HG03439 (cell line): ENCODE measurements at regions not wholly inside any gene's neighbourhood (a gene's known extent, or its start where the extent isn't known, plus 50 kb on each side); places are given as distances from the start of the nearest gene placed in this dataset.
A peak's percentile ranks its signal among the peaks of the same experiment; 100 is the strongest.

Experiments
- ATAC-seq: cut with Tn5 transposase; IDR thresholded peaks from one replicate; pipeline ENCODE4 v1.9.1; 2021; ENCODE audit warnings: mild to moderate bottlenecking, moderate library complexity; ENCODE audit not compliant: unreplicated experiment

DNA sequence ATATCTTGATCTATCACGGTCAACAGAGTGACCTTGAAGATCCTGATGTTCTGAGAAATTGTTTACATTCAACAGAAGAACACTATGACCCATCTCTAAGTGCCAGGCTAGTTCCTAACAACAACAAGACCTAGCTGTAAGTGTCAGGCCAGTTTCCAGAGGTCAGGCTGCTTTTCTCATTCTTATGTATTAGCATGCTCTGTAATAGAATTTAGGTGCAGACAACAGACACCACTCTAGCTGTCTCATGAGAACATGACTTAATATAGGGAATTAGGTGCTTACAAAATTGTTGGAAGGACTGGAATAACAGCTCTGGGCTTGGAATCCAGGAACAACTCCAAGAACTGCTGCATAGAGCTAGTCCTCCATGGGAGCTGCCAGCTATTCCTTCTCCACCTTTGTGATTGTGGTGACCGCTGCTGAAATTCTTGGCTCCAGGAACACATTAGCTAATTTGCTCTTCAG lies 138.7 kb downstream of the SNX18 start:
- ATAC-seq, result no peak

GRCh38 chr5:54655761-54656160 lies 138.2 kb downstream of the SNX18 start:
- ATAC-seq, result no peak

DNA sequence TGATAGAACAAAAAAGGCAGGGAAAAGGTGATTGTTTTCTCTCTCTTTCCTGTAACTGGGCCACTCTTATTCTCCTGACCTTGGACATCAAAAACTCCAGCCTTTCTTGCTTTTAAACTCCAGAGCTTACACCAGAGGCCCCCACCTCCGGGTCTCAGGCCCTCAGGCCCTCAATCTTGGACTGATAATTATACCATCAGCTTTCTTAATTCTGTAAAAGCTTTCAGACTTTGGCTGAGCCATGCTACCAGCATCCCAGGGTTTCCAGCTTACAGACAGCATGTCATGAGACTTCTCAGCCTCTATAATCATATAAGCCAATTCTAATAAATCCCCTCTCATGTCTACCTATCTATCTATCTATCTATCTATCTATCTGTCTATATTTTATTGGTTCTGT lies 137.7 kb downstream of the SNX18 start:
- ATAC-seq, result no peak

- no peak for ATAC-seq
These were observed 136.5 kb downstream of the SNX18 start for GRCh38 chr5:54653956-54654614.

DNA sequence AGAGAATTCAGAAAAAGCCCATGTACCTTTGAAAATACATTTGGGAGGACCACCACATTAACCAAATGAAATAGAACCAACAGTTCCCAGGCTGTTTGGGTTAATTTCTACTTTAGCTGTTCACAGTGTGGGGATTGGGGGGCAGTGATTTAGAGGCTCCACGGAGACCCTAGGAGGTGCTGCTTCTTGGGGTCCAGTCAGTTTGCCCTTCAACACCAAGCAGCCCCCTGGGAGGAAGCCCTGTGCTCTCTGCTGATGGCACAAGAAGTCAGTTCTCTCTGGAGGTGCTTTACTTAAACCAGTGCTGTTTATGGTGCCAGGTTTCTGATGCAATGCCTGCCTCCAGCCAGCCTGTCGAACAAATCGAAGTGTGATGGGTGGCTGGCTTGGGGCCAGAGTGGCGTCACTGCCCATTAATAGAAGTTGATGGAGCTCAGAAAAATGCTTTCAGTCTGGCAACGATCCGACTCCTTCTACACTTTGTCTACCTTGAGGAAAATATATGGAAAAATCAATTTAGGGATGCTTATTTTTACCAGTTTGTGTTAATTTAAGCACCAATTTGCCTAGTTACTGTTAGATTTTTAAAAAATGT lies 134.0 kb downstream of the SNX18 start:
- no peak for ATAC-seq

- no peak for ATAC-seq
These were observed 131.5 kb downstream of the SNX18 start for GRCh38 chr5:54649041-54649504.

- peak; percentile 89 for ATAC-seq
These were observed 129.0 kb downstream of the SNX18 start for GRCh38 chr5:54646356-54647101.

- no peak for ATAC-seq
These were observed 128.4 kb downstream of the SNX18 start for GRCh38 chr5:54645882-54646355.

GRCh38 chr5:54644226-54644625 lies 126.7 kb downstream of the SNX18 start:
- no peak for ATAC-seq

- no peak for ATAC-seq
These were observed 126.1 kb downstream of the SNX18 start for GRCh38 chr5:54643685-54644106.

DNA sequence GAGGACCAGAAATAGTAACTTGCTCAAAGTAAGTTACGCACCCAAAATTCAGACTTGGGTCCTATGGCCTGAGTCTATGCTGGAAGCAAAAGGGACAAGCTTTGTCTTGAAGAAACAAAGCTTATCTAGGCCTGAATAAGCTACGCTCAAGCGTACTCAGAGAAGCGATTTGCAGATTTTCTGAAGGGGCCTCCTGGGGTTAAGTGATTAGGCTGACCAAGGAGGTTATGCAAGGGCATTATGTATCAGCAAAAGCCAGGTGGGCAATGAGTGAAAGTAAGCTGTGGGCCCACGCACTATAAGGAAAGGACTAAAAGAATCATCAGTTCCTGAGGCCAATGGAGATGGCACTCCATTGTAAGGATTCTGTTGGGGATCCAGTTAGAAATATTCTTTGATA lies 122.1 kb downstream of the SNX18 start:
- no peak for ATAC-seq

GRCh38 chr5:54638106-54638505 lies 120.5 kb downstream of the SNX18 start:
- ATAC-seq, result no peak

GRCh38 chr5:54637654-54638053 lies 120.1 kb downstream of the SNX18 start:
- ATAC-seq, result no peak

- no peak for ATAC-seq
These were observed 116.5 kb downstream of the SNX18 start for GRCh38 chr5:54634089-54634488.

GRCh38 chr5:54632131-54632701 lies 114.7 kb downstream of the SNX18 start:
- ATAC-seq, result no peak

GRCh38 chr5:54630738-54631359 lies 113.3 kb downstream of the SNX18 start:
- ATAC-seq, result no peak

- ATAC-seq, result no peak
These were observed 111.6 kb downstream of the SNX18 start for GRCh38 chr5:54629115-54629514.

GRCh38 chr5:54628050-54628449 lies 110.5 kb downstream of the SNX18 start:
- no peak for ATAC-seq

DNA sequence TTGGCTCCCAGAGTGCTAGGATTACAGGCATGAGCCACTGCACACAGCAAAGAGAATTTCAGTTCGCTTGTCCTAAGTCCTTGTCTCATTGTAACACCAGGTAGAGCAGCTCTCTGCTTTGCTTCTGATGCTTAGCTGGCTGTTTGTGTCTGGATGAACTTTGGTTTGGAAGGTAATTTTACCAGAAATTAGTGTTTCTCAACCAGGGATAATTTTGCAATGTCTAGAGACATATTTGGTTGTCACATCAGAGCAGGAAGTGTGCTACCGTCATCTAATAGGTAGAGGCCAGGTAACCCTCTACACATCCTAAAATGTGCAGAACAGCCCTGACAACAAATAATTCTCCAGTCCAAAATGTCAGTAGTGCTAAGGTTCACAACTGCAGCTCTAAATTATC lies 108.8 kb downstream of the SNX18 start:
- ATAC-seq, result no peak

- no peak for ATAC-seq
These were observed 107.4 kb downstream of the SNX18 start for GRCh38 chr5:54624805-54625568.
